Rectal smooth muscle tissue (tissue), 1 donor: ENCODE measurements at regions not wholly inside any gene's neighbourhood (a gene's known extent, or its start where the extent isn't known, plus 50 kb on each side); places are given as distances from the start of the nearest gene placed in this dataset.
"Not testable (repeated sequence)": the region's sequence is repeated elsewhere in the genome, so short reads cannot be mapped to it uniquely, and the experiment has no call there.

Experiments used
- H3K27ac ChIP-seq: one replicate; pipeline ENCODE4 v1.7.0; 2013; ENCODE audit warnings: low read depth, low read length, inconsistent platforms
- H3K27me3 ChIP-seq: one replicate; pipeline ENCODE4 v1.7.0; 2013; ENCODE audit warnings: low read length; ENCODE audit not compliant: control insufficient read depth, insufficient read depth
- H3K36me3 ChIP-seq: one replicate; pipeline ENCODE4 v1.7.0; 2013; ENCODE audit warnings: low read length; ENCODE audit not compliant: control insufficient read depth, insufficient read depth
- H3K4me1 ChIP-seq: one replicate; pipeline ENCODE4 v1.7.0; 2013; ENCODE audit warnings: low read length; ENCODE audit not compliant: control insufficient read depth, insufficient read depth
- H3K4me3 ChIP-seq: one replicate; pipeline ENCODE4 v1.7.0; 2013; ENCODE audit warnings: low read length
- H3K9ac ChIP-seq: one replicate; pipeline ENCODE4 v1.7.0; 2013; ENCODE audit warnings: low read length

- H3K9ac ChIP-seq: no peak overlapping the region
- no peak overlapping the region for H3K4me3 ChIP-seq
- H3K36me3 ChIP-seq: no peaks in the 10 kb centered on the region
- H3K27me3 ChIP-seq: no peaks in the 10 kb centered on the region
- H3K4me1 ChIP-seq: no peaks in the 10 kb centered on the region
- H3K27ac ChIP-seq: no peak overlapping the region
Measured at GRCh38 chr5:103772248-103772647, 209.7 kb upstream of the NUDT12 start.

DNA sequence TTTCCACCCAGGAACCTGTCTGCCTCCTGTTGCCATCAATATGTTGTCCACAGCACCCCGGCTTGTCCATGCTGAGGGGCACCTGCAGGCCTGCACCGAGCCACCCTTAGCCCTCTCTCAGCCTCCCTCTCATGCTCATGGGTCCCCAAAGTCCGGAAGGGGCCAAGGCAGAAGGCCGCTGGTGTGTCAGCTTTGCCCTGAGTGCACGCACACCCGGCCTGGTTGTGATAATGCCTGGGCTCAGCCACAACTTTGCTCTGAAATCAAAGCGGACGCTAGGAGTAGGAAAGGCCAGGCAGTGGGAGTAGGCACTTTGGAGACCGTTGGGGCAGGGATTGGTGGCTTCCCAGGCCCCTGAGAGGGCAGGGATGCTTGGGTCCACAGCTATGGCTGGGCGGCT, 201.8 kb upstream of the NUDT12 start:
- Histone ChIP-seq H3K27ac (no peak overlapping the region), H3K9ac (no peak overlapping the region)

GRCh38 chr5:103758996-103759395, 196.4 kb upstream of the NUDT12 start:
- H3K27ac ChIP-seq: no peak overlapping the region
- H3K36me3 ChIP-seq: no peaks in the 10 kb centered on the region
- H3K4me1 ChIP-seq: no peaks in the 10 kb centered on the region
- H3K4me3 ChIP-seq: no peak overlapping the region
- H3K9ac ChIP-seq: no peak overlapping the region
- no peaks in the 10 kb centered on the region for H3K27me3 ChIP-seq

More for the DNA sequence above, 201.8 kb upstream of the NUDT12 start:
- no peaks in the 10 kb centered on the region for H3K36me3 ChIP-seq
- H3K4me1 ChIP-seq: no peaks in the 10 kb centered on the region
- no peak overlapping the region for H3K4me3 ChIP-seq
- no peaks in the 10 kb centered on the region for H3K27me3 ChIP-seq

DNA sequence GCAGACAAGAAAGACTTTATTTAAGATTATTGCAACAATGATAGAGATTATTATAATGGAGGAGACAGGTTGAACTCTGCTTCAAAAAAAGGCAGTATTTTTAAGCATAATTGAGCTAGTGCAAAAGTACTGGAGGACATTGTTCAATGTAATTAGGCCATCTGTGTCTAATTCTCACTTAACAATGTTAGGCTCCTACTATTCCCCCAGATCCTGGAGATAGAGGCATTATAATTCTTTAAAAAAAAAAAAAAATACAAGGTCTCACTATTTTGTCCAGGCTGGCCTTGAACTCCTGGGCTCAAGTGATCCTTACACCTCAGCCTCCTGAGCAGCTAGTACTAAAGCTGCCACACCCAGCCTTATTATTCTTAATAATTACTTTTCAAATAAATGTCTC, 193.4 kb upstream of the NUDT12 start:
- Histone ChIP-seq H3K27ac (no peak overlapping the region), H3K9ac (no peak overlapping the region), H3K4me1 (no peaks in the 10 kb centered on the region), H3K4me3 (no peak overlapping the region), H3K27me3 (no peaks in the 10 kb centered on the region), H3K36me3 (no peaks in the 10 kb centered on the region)

GRCh38 chr5:103745353-103746065, 182.9 kb upstream of the NUDT12 start:
- H3K27ac ChIP-seq: no peak overlapping the region
- no peaks in the 10 kb centered on the region for H3K27me3 ChIP-seq
- no peaks in the 10 kb centered on the region for H3K36me3 ChIP-seq
- no peak overlapping the region for H3K9ac ChIP-seq
- H3K4me1 ChIP-seq: no peaks in the 10 kb centered on the region
- H3K4me3 ChIP-seq: no peak overlapping the region

- H3K9ac ChIP-seq: no peak overlapping the region
- H3K27ac ChIP-seq: no peak overlapping the region
- H3K36me3 ChIP-seq: no peaks in the 10 kb centered on the region
- no peak overlapping the region for H3K4me3 ChIP-seq
- H3K27me3 ChIP-seq: no peaks in the 10 kb centered on the region
- no peaks in the 10 kb centered on the region for H3K4me1 ChIP-seq
Measured at GRCh38 chr5:103744159-103744558, 181.6 kb upstream of the NUDT12 start.

DNA sequence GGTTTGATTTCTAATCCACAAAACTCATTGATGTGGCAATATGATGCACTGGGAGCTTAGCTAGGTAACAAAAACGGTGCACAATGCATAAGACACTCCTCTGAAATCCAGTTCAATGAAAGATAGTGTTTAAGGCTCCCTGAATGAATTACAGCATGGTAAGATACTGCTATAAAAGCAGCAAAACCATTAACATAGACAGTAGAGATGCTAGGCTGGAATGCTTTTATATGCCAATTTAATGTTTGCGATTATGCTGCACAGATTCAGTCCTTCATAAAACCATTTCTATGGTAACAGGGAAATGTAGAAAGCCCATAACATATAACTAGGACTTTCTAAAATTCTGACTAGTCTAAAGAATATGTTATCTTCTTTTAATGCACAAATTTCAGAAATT, 180.8 kb upstream of the NUDT12 start:
- H3K27ac ChIP-seq: no peak overlapping the region
- H3K4me1 ChIP-seq: no peaks in the 10 kb centered on the region
- H3K36me3 ChIP-seq: no peaks in the 10 kb centered on the region
- no peak overlapping the region for H3K4me3 ChIP-seq
- H3K9ac ChIP-seq: no peak overlapping the region
- H3K27me3 ChIP-seq: no peaks in the 10 kb centered on the region

DNA sequence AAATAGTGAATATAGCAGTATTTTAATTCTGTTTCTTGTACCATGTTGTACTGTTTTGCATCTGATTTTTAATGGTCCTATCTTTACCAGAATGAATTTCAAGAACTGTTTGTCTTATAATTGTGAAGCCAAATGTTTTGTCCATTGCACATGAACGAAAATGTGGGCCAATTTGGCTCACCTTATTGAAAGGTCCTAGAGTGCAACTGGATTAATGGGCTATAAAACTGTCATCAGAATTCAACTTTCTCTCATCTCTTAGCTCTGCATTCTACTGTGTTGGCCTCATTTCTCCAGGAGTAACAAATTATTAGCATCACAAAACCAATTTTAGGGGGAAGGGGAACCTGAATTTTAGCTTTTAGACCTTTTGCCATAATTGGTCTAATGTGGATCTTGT, 179.4 kb upstream of the NUDT12 start:
- Histone ChIP-seq H3K4me1 (no peaks in the 10 kb centered on the region), H3K9ac (no peak overlapping the region), H3K4me3 (no peak overlapping the region), H3K27ac (no peak overlapping the region), H3K36me3 (no peaks in the 10 kb centered on the region), H3K27me3 (no peaks in the 10 kb centered on the region)

GRCh38 chr5:103736343-103736742, 173.8 kb upstream of the NUDT12 start:
- not testable (repeated sequence) for H3K36me3 ChIP-seq, H3K27me3 ChIP-seq, H3K4me3 ChIP-seq, H3K9ac ChIP-seq, H3K4me1 ChIP-seq, H3K27ac ChIP-seq

GRCh38 chr5:103724271-103724670, 161.7 kb upstream of the NUDT12 start:
- Histone ChIP-seq H3K9ac (no peak overlapping the region), H3K4me3 (no peak overlapping the region)

GRCh38 chr5:103721183-103721582, 158.6 kb upstream of the NUDT12 start:
- Histone ChIP-seq H3K4me1 (no peaks in the 10 kb centered on the region), H3K9ac (no peak overlapping the region), H3K4me3 (no peak overlapping the region), H3K36me3 (no peaks in the 10 kb centered on the region), H3K27me3 (no peaks in the 10 kb centered on the region), H3K27ac (no peak overlapping the region)

More at GRCh38 chr5:103724271-103724670, 161.7 kb upstream of the NUDT12 start:
- Histone ChIP-seq H3K27ac (no peak overlapping the region), H3K27me3 (no peaks in the 10 kb centered on the region), H3K4me1 (no peaks in the 10 kb centered on the region), H3K36me3 (no peaks in the 10 kb centered on the region)

- H3K4me3 ChIP-seq: no peak overlapping the region
- no peak overlapping the region for H3K9ac ChIP-seq
- H3K27me3 ChIP-seq: no peaks in the 10 kb centered on the region
- no peaks in the 10 kb centered on the region for H3K4me1 ChIP-seq
- H3K27ac ChIP-seq: no peak overlapping the region
- H3K36me3 ChIP-seq: no peaks in the 10 kb centered on the region
Measured at GRCh38 chr5:103718108-103718507, 155.5 kb upstream of the NUDT12 start.

DNA sequence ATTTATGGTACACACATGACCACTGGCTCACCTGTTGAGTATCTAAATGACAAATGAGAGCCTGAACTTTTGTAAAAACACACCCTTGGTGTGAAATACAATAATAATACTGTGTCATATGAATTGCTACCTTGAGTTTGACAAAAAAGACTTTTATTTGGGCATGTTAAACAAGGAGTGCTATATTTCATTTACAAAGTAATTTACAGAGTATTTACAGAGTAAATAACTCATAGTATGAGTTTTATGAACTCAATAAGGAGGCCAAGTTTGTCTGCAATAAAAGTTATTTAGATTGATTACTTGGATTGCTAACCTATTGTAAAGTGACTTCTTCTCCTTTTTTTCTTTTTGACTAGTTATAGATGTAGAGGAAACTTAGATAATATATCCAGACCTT, 146.0 kb upstream of the NUDT12 start:
- Histone ChIP-seq H3K27ac (no peak overlapping the region), H3K4me3 (no peak overlapping the region), H3K4me1 (no peaks in the 10 kb centered on the region), H3K27me3 (no peaks in the 10 kb centered on the region), H3K9ac (no peak overlapping the region), H3K36me3 (no peaks in the 10 kb centered on the region)
